Lung (tissue), 11 donors: ENCODE measurements at regions not wholly inside any gene's neighbourhood (a gene's known extent, or its start where the extent isn't known, plus 50 kb on each side); places are given as distances from the start of the nearest gene placed in this dataset.

Source experiments
- ATAC-seq: fragments of 200-7000 bp; cut with Tn5 transposase; one replicate; pipeline ENCODE4 v1.9.1; 2020; ENCODE audit warnings: moderate number of reproducible peaks; ENCODE audit not compliant: insufficient read depth, low FRiP score
- DNase-seq, 3 donors: peaks; one replicate each; pipeline ENCODE4 v3.0.0-alpha.2; 2013 to 2017
- H3K27ac ChIP-seq, 2 donors: one replicate each; pipeline ENCODE4 v1.5.1; 2013; ENCODE audit warnings: mild to moderate bottlenecking in 2 of 2, moderate library complexity in 2 of 2, control low read depth in 1 of 2, inconsistent platforms in 1 of 2, low read depth in 1 of 2, low read length in 1 of 2
- H3K27me3 ChIP-seq, 3 donors: one replicate each; pipeline ENCODE4 v1.5.1; 2013; ENCODE audit warnings: low read length in 2 of 3; ENCODE audit not compliant: control insufficient read depth in 3 of 3, insufficient read depth in 3 of 3
- H3K36me3 ChIP-seq, 4 donors: one replicate each; pipeline ENCODE4 v1.5.1; 2013; ENCODE audit warnings: low read length in 4 of 4, mild to moderate bottlenecking in 1 of 4, moderate library complexity in 1 of 4; ENCODE audit not compliant: control insufficient read depth in 4 of 4, insufficient read depth in 4 of 4
- H3K4me1 ChIP-seq, 5 donors: one replicate each; pipeline ENCODE4 v1.5.1; 2013; ENCODE audit warnings: low read length in 5 of 5, mild to moderate bottlenecking in 2 of 5, moderate library complexity in 1 of 5; ENCODE audit not compliant: control insufficient read depth in 5 of 5, insufficient read depth in 5 of 5
- H3K4me3 ChIP-seq: one replicate; pipeline ENCODE4 v1.5.1; 2013; ENCODE audit warnings: mild to moderate bottlenecking, control low read depth, moderate library complexity
- H3K9ac ChIP-seq, 2 donors: one replicate each; pipeline ENCODE4 v1.5.1; 2013; ENCODE audit warnings: low read length in 2 of 2, control low read depth in 1 of 2; ENCODE audit not compliant: insufficient read depth in 1 of 2
- H3K9me3 ChIP-seq, 4 donors: one replicate each; pipeline ENCODE4 v1.5.1; 2013; ENCODE audit warnings: low read length in 3 of 4, mild to moderate bottlenecking in 1 of 4, moderate library complexity in 1 of 4; ENCODE audit not compliant: control insufficient read depth in 4 of 4, insufficient read depth in 3 of 4
- CTCF ChIP-seq: IDR thresholded peaks from 2 replicates; pipeline ENCODE4 v1.5.1; 2012; ENCODE audit warnings: mild to moderate bottlenecking; ENCODE audit errors: control extremely low read depth, extremely low read depth
- WGBS, 2 donors: extraction: QIAGEN DNeasy Blood & Tissue Kit; methylation state at CpG; one replicate each; pipeline ENCODE4 v1.1.7; 2013; 5-methylcytosine and 5-hydroxymethylcytosine counted together
- donor health status: control.
- donor health status: control.
- donor health status: Bipolar disorder and iron deficiency.
- donor health status: healthy.
- donor health status: DM: yes; HTN: yes; CAD: no.

- H3K4me3 ChIP-seq, result no peak overlapping the region
- peaks cover 0 to 4% (median 0%) of the 10 kb centered on the region in 3 donors for H3K27me3 ChIP-seq
- ATAC-seq, result no peak
- H3K27ac ChIP-seq, result no peak overlapping the region
- 79 to 84% methylated on average over 3 of the region's 3 CpGs for WGBS, 2 donors
- H3K36me3 ChIP-seq, result no peaks in the 10 kb centered on the region
- TF ChIP-seq CTCF, result no peak
- H3K9me3 ChIP-seq, result no peaks in the 10 kb centered on the region
- no peak overlapping the region for H3K9ac ChIP-seq
- no peak for DNase-seq
- peaks cover 0 to 17% (median 5%) of the 10 kb centered on the region in 5 donors for H3K4me1 ChIP-seq
Observed at GRCh38 chr16:14329727-14330350, 258.7 kb downstream of the MRTFB start.

GRCh38 chr16:14325502-14326401 lies 254.6 kb downstream of the MRTFB start:
- ATAC-seq (no peak), DNase-seq (peak; percentile 56 to 97 (median 95))
- Histone ChIP-seq H3K27ac (no peak overlapping the region), H3K27me3 (no peaks in the 10 kb centered on the region), H3K9me3 (no peaks in the 10 kb centered on the region), H3K4me3 (no peak overlapping the region), H3K36me3 (no peaks in the 10 kb centered on the region), H3K4me1 (peaks cover 0 to 21% (median 5%) of the 10 kb centered on the region in 5 donors), H3K9ac (no peak overlapping the region)
- no peak for TF ChIP-seq CTCF
- 72 to 82% methylated on average over 16 of the region's 16 CpGs for WGBS, 2 donors

- no peak overlapping the region for H3K27ac ChIP-seq
- no peaks in the 10 kb centered on the region for H3K27me3 ChIP-seq
- no peak for TF ChIP-seq CTCF
- H3K36me3 ChIP-seq, result no peaks in the 10 kb centered on the region
- no peak overlapping the region for H3K9ac ChIP-seq
- WGBS, 2 donors, result 60 to 78% methylated on average over 7 of the region's 7 CpGs
- peak in 2 of 3 donors; percentile 43 to 59 for DNase-seq
- H3K9me3 ChIP-seq, result no peaks in the 10 kb centered on the region
- H3K4me3 ChIP-seq, result no peak overlapping the region
- no peak for ATAC-seq
- H3K4me1 ChIP-seq, result peaks cover 0 to 21% (median 5%) of the 10 kb centered on the region in 5 donors
Observed at GRCh38 chr16:14324581-14324980, 253.5 kb downstream of the MRTFB start.
